Left ventricle myocardium inferior (tissue), 1 donor: ENCODE measurements at regions not wholly inside any gene's neighbourhood (a gene's known extent, or its start where the extent isn't known, plus 50 kb on each side); places are given as distances from the start of the nearest gene placed in this dataset.

Experiments
- DNase-seq: peaks from one replicate; pipeline ENCODE4 v3.0.0-alpha.2; 2020
- H3K27ac ChIP-seq: fragments of 200-600 bp; replicated peaks from 2 replicates; pipeline ENCODE4 v1.8.0; 2021
- H3K27me3 ChIP-seq: fragments of 200-600 bp; 2 replicates; pipeline ENCODE4 v1.8.0; 2021; ENCODE audit warnings: low read depth
- H3K36me3 ChIP-seq: fragments of 200-600 bp; 2 replicates; pipeline ENCODE4 v1.8.0; 2021
- H3K4me1 ChIP-seq: fragments of 200-600 bp; 2 replicates; pipeline ENCODE4 v1.8.0; 2021
- H3K4me3 ChIP-seq: fragments of 200-600 bp; 2 replicates; pipeline ENCODE4 v1.8.0; 2021; ENCODE audit warnings: mild to moderate bottlenecking, moderate library complexity
- H3K9me3 ChIP-seq: fragments of 200-600 bp; replicated peaks from 2 replicates; pipeline ENCODE4 v1.8.0; 2021
- CTCF ChIP-seq: fragments of 200-600 bp; IDR thresholded peaks from 2 replicates; pipeline ENCODE4 v1.8.0; 2021; ENCODE audit warnings: antibody characterized with exemption, mild to moderate bottlenecking, borderline replicate concordance
- intact Hi-C: fragments of 100-400 bp; cut with micrococcal nuclease; formaldehyde crosslinking; loops from one replicate; pipeline ENCODE4 v1.11.0; 2022
- donor health status: DM: no; HTN: yes; CAD: no; lungs with severe emphysema.

GRCh38 chr5:36481454-36482120 lies 124.8 kb upstream of the SLC1A3 start:
- no peak for TF ChIP-seq CTCF
- no peak overlapping the region for H3K4me3 ChIP-seq
- H3K4me1 ChIP-seq, result no peaks in the 10 kb centered on the region

GRCh38 chr5:36482812-36483211 lies 123.6 kb upstream of the SLC1A3 start:
- no peak for DNase-seq
- no peaks in the 10 kb centered on the region for H3K9me3 ChIP-seq
- no peak overlapping the region for H3K4me3 ChIP-seq
- TF ChIP-seq CTCF, result no peak
- H3K27me3 ChIP-seq, result no peaks in the 10 kb centered on the region
- no peaks in the 10 kb centered on the region for H3K4me1 ChIP-seq
- H3K36me3 ChIP-seq, result no peaks in the 10 kb centered on the region
- H3K27ac ChIP-seq, result no peak overlapping the region
- intact Hi-C loops, result no loop called here

More at GRCh38 chr5:36481454-36482120, 124.8 kb upstream of the SLC1A3 start:
- intact Hi-C loops, result no loop called here
- DNase-seq, result no peak
- no peaks in the 10 kb centered on the region for H3K36me3 ChIP-seq
- H3K27me3 ChIP-seq, result no peaks in the 10 kb centered on the region
- H3K27ac ChIP-seq, result no peak overlapping the region
- H3K9me3 ChIP-seq, result no peaks in the 10 kb centered on the region

DNA sequence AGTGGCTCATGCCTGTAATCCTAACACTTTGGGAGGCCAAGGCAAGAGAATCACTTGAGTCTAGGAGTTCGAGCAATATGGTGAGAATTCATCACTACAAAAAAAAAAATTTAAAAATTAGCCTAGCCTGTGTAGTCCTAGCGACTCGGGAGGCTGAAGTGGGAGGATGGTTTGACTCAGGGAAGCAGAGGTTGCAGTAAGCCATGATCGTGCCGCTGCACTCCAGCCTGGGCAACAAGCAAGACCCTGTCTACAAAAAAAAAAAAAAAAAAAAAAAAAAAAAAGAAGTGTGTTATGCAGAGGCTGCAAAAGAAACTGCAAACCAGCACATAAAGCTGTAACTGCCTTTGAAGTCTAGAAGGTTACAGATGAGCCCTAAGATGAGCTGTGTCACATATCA lies 116.9 kb upstream of the SLC1A3 start:
- Histone ChIP-seq H3K27ac (no peak overlapping the region), H3K4me1 (no peaks in the 10 kb centered on the region), H3K36me3 (no peaks in the 10 kb centered on the region), H3K27me3 (peaks cover 3% of the 10 kb centered on the region), H3K4me3 (no peak overlapping the region), H3K9me3 (no peaks in the 10 kb centered on the region)
- no peak for TF ChIP-seq CTCF
- DNase-seq, result no peak
- intact Hi-C loops, result no loop called here

DNA sequence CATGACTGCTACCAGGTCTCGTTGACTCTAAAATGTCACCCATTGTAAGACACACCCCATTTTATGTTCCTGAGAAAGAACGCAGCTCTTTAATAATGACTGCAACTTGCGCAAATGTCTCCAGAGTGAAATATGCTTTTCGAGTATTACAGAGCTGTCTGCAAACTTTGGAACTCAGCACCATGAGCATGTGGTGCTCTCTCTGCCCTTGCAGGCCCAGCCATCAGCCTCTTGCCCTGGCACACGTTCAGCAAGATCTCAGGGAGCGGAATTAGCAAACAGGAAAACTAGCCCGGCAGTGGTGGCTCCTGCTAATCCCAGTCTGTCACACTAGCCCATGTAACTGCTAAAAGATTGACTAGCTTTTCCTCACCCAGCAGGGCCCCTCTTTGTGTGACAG lies 114.5 kb upstream of the SLC1A3 start:
- Histone ChIP-seq H3K27me3 (peaks cover 3% of the 10 kb centered on the region), H3K4me1 (no peaks in the 10 kb centered on the region), H3K36me3 (no peaks in the 10 kb centered on the region), H3K27ac (no peak overlapping the region), H3K4me3 (no peak overlapping the region), H3K9me3 (no peaks in the 10 kb centered on the region)
- intact Hi-C loops, result no loop called here
- TF ChIP-seq CTCF, result no peak
- DNase-seq, result no peak

- no peaks in the 10 kb centered on the region for H3K36me3 ChIP-seq
- peaks cover 3% of the 10 kb centered on the region for H3K27me3 ChIP-seq
- H3K9me3 ChIP-seq, result no peaks in the 10 kb centered on the region
- intact Hi-C loops, result no loop called here
- no peak overlapping the region for H3K4me3 ChIP-seq
- no peak for TF ChIP-seq CTCF
- no peak overlapping the region for H3K27ac ChIP-seq
- no peak for DNase-seq
- no peaks in the 10 kb centered on the region for H3K4me1 ChIP-seq
Measured at GRCh38 chr5:36492984-36493654, 113.3 kb upstream of the SLC1A3 start.
